IMR-90 (cell line): ENCODE measurements at regions not wholly inside any gene's neighbourhood (a gene's known extent, or its start where the extent isn't known, plus 50 kb on each side); places are given as distances from the start of the nearest gene placed in this dataset.

Experiments used
- ATAC-seq: fragments of 200-7000 bp; cut with Tn5 transposase; 2 replicates; pipeline ENCODE4 v1.9.1; 2020; ENCODE audit warnings: low read depth, mild to moderate bottlenecking, moderate library complexity
- BruUV-seq: library from RNA; stranded (reverse); fragments of 400-500 nt; replicated peaks from 2 replicates; lab custom pipeline; 2021; lab: Mats Ljungman, UMichigan
- CTCF ChIA-PET: fragments of 300-600 bp; formaldehyde crosslinking; extraction: SDS; loops from one replicate; lab custom pipeline; 2021; ENCODE audit warnings: antibody characterized with exemption; lab: Yijun Ruan, JAX
- POLR2A ChIA-PET: fragments of 300-600 bp; sonication (Branson Sonifier 250); formaldehyde crosslinking; loops from one replicate; lab custom pipeline; 2022; ENCODE audit warnings: antibody characterized with exemption; ENCODE audit not compliant: unreplicated experiment; lab: Charles Lee
- DNase-seq: peaks from one replicate; pipeline ENCODE4 v3.0.0; 2013
- H2AFZ ChIP-seq: replicated peaks from 2 replicates; pipeline ENCODE3; 2013; ENCODE audit warnings: low read length, mild to moderate bottlenecking; ENCODE audit not compliant: poor library complexity
- H2AK5ac ChIP-seq: 2 replicates; pipeline ENCODE4 v1.6.1; 2013; ENCODE audit warnings: low read depth, low read length, inconsistent platforms
- H2AK9ac ChIP-seq: replicated peaks from 2 replicates; pipeline ENCODE3; 2013; ENCODE audit warnings: mild to moderate bottlenecking, low read depth, low read length, moderate library complexity; ENCODE audit not compliant: poor library complexity
- H2BK120ac ChIP-seq: 2 replicates; pipeline ENCODE4 v1.6.1; 2013; ENCODE audit warnings: low read depth, low read length, inconsistent platforms
- H2BK15ac ChIP-seq: 3 replicates; pipeline ENCODE4 v1.6.1; 2013; ENCODE audit warnings: low read depth, low read length, inconsistent platforms
- H2BK20ac ChIP-seq: 2 replicates; pipeline ENCODE4 v1.6.1; 2013; ENCODE audit warnings: low read depth, mild to moderate bottlenecking, inconsistent platforms, low read length, moderate library complexity
- H2BK5ac ChIP-seq: 2 replicates; pipeline ENCODE4 v1.6.1; 2013; ENCODE audit warnings: mild to moderate bottlenecking, low read depth, low read length, inconsistent platforms; ENCODE audit not compliant: poor library complexity, severe bottlenecking
- H3K14ac ChIP-seq: replicated peaks from 2 replicates; pipeline ENCODE4 v1.6.1; 2013; ENCODE audit warnings: low read depth, low read length, inconsistent platforms
- H3K18ac ChIP-seq: 2 replicates; pipeline ENCODE4 v1.6.1; 2013; ENCODE audit warnings: low read depth, low read length, control low read depth
- H3K23ac ChIP-seq: 2 replicates; pipeline ENCODE4 v1.6.1; 2013; ENCODE audit warnings: low read depth, low read length, inconsistent platforms
- H3K27ac ChIP-seq: 2 replicates; pipeline ENCODE4 v1.5.1; 2013; ENCODE audit warnings: mild to moderate bottlenecking, control low read depth, low read length; ENCODE audit not compliant: insufficient read depth
- H3K27me3 ChIP-seq: 2 replicates; pipeline ENCODE4 v1.6.1; 2013; ENCODE audit warnings: low read length; ENCODE audit not compliant: control insufficient read depth, insufficient read depth
- H3K36me3 ChIP-seq: 2 replicates; pipeline ENCODE4 v1.6.1; 2013; ENCODE audit warnings: low read length, mixed read lengths; ENCODE audit not compliant: control insufficient read depth, insufficient read depth
- H3K4ac ChIP-seq: 2 replicates; pipeline ENCODE4 v1.6.1; 2013; ENCODE audit warnings: low read depth, low read length, inconsistent platforms
- H3K4me1 ChIP-seq: 2 replicates; pipeline ENCODE4 v1.6.1; 2013; ENCODE audit warnings: low read length, mixed read lengths; ENCODE audit not compliant: control insufficient read depth, insufficient read depth
- H3K4me2 ChIP-seq: 2 replicates; pipeline ENCODE4 v1.6.1; 2013; ENCODE audit warnings: low read depth, mild to moderate bottlenecking, control low read depth, low read length, moderate library complexity
- H3K4me3 ChIP-seq: 2 replicates; pipeline ENCODE4 v1.5.1; 2013; ENCODE audit warnings: low read depth, mild to moderate bottlenecking, control low read depth, low read length, moderate library complexity; ENCODE audit not compliant: insufficient read depth
- H3K56ac ChIP-seq: 2 replicates; pipeline ENCODE4 v1.6.1; 2013; ENCODE audit warnings: low read length, inconsistent platforms; ENCODE audit not compliant: insufficient read depth; ENCODE audit errors: extremely low read depth
- H3K79me1 ChIP-seq, 2 experiments: 2 replicates each; pipeline ENCODE4 v1.6.1; 2013; ENCODE audit warnings: low read length in 2 of 2, inconsistent platforms in 1 of 2, low read depth in 1 of 2
- H3K9ac ChIP-seq: 2 replicates; pipeline ENCODE4 v1.6.1; 2013; ENCODE audit warnings: low read depth, low read length, control low read depth
- H3K9me1 ChIP-seq: 2 replicates; pipeline ENCODE4 v1.6.1; 2013; ENCODE audit warnings: low read length, inconsistent platforms; ENCODE audit not compliant: insufficient read depth
- H3K9me3 ChIP-seq: 2 replicates; pipeline ENCODE4 v1.6.1; 2013; ENCODE audit warnings: low read length; ENCODE audit not compliant: control insufficient read depth, insufficient read depth
- H4K20me1 ChIP-seq: 2 replicates; pipeline ENCODE4 v1.6.1; 2013; ENCODE audit warnings: low read length, inconsistent platforms; ENCODE audit not compliant: insufficient read depth
- H4K5ac ChIP-seq: 2 replicates; pipeline ENCODE4 v1.6.1; 2013; ENCODE audit warnings: mild to moderate bottlenecking, low read depth, low read length, control low read depth
- H4K8ac ChIP-seq, 2 experiments: 2 replicates each; pipeline ENCODE4 v1.6.1; 2013; ENCODE audit warnings: low read depth in 2 of 2, low read length in 2 of 2, control low read depth in 1 of 2, inconsistent platforms in 1 of 2
- H4K91ac ChIP-seq: 2 replicates; pipeline ENCODE4 v1.6.1; 2013; ENCODE audit warnings: low read depth, low read length, inconsistent platforms; ENCODE audit not compliant: insufficient read depth
- FOS ChIP-seq: fragments of 150-350 bp; IDR thresholded peaks from 2 replicates; pipeline ENCODE4 v1.6.1; 2016; ENCODE audit warnings: low read depth, low read length
- MAZ ChIP-seq: IDR thresholded peaks from 2 replicates; pipeline ENCODE4 v1.6.1; 2012; ENCODE audit warnings: low read depth, mild to moderate bottlenecking, low read length, improper control_type of control experiment, moderate library complexity, borderline replicate concordance
- NFE2L2 ChIP-seq: fragments of 150-350 bp; IDR thresholded peaks from 2 replicates; pipeline ENCODE4 v1.6.1; 2016; ENCODE audit warnings: low read depth, mild to moderate bottlenecking, low read length
- POLR2A ChIP-seq: IDR thresholded peaks from 2 replicates; pipeline ENCODE4 v1.6.1; 2012; ENCODE audit warnings: mild to moderate bottlenecking, low read depth, low read length
- RAD21 ChIP-seq: IDR thresholded peaks from 2 replicates; pipeline ENCODE4 v1.6.1; 2012; ENCODE audit warnings: low read length, improper control_type of control experiment
- SMC3 ChIP-seq: fragments of 150-350 bp; IDR thresholded peaks from 2 replicates; pipeline ENCODE4 v1.6.1; 2016; ENCODE audit warnings: low read depth, mild to moderate bottlenecking, antibody characterized with exemption, low read length, moderate library complexity
- WGBS, 2 experiments: methylation state at CpG; one replicate each; pipeline versions ENCODE4 v1.1.5 to v1.1.7; 2013; ENCODE audit warnings: missing lambda C conversion rate in 2 of 2; ENCODE audit not compliant: insufficient read length in 1 of 2; ENCODE audit errors: extremely low coverage in 2 of 2; 5-methylcytosine and 5-hydroxymethylcytosine counted together
- dilution Hi-C: fragments of 300-500 bp; cut with HindIII; formaldehyde crosslinking; loops from one replicate; pipeline ENCODE4 v1.14.3; 2018; ENCODE audit warnings: low sequenced_read_pairs; ENCODE audit not compliant: unreplicated experiment
- in situ Hi-C: fragments of 300-500 bp; cut with MboI; formaldehyde crosslinking; loops from 3 replicates; pipeline ENCODE4 v1.14.3; 2019; ENCODE audit warnings: low sequenced_read_pairs, inconsistent platforms, mixed read lengths
- intact Hi-C: fragments of 100-400 bp; cut with micrococcal nuclease; formaldehyde crosslinking; loops from 2 replicates; pipeline ENCODE4 v1.10.0; 2022

GRCh38 chr5:135193213-135194125 lies 159.4 kb upstream of the PITX1 start:
- peak overlapping the region; percentile 72; the same call in 1 of the 3 replicates for H2BK15ac ChIP-seq
- H3K23ac ChIP-seq = peak overlapping the region; percentile 70; the same call in 1 of the 2 replicates
- dilution Hi-C loops = no loop called here
- peak overlapping the region; percentile 68 for H3K14ac ChIP-seq
- BruUV-seq = no TSS peak
- no peaks in the 10 kb centered on the region for H4K20me1 ChIP-seq
- H3K27me3 ChIP-seq = no peaks in the 10 kb centered on the region
- no peaks in the 10 kb centered on the region for H3K9me3 ChIP-seq
- no peak overlapping the region for H3K9ac ChIP-seq
- no CpG with 5 or more reads among the region's 8 CpGs for WGBS, 2 experiments
- peaks cover 6% of the 10 kb centered on the region; the same call in 1 of the 2 replicates for H3K9me1 ChIP-seq
- H2BK5ac ChIP-seq = peak overlapping the region; percentile 56
- H3K18ac ChIP-seq = peak overlapping the region; percentile 74
- peak; percentile 44; the same call in 1 of the 2 replicates for TF ChIP-seq FOS
- no peak for TF ChIP-seq POLR2A
- TF ChIP-seq SMC3 = peak; percentile 12; the same call in 1 of the 2 replicates
- TF ChIP-seq MAZ = 0 out of 2 replicates have a peak, but pooled peaks have one; percentile 18
- TF ChIP-seq RAD21 = no peak
- peak; percentile 21; the same call in 1 of the 2 replicates for TF ChIP-seq NFE2L2
- H3K4me2 ChIP-seq = peak overlapping the region; percentile 58
- peak overlapping the region; percentile 57 for H3K27ac ChIP-seq
- intact Hi-C loops = loop anchor here (5.0 kb wide), 2 partner anchors 139 to 286 kb away; partner anchors contain the start of gene PCBD2
- H3K36me3 ChIP-seq = no peaks in the 10 kb centered on the region
- in situ Hi-C loops = no loop called here
- H2AK5ac ChIP-seq = peak overlapping the region; percentile 82
- H2AFZ ChIP-seq = peak overlapping the region; percentile 60
- peak overlapping the region; percentile 90 for H2BK120ac ChIP-seq
- H2AK9ac ChIP-seq = no peak overlapping the region
- peak overlapping the region; percentile 94 for H2BK20ac ChIP-seq
- no peak overlapping the region for H3K4me3 ChIP-seq
- peak; percentile 89 for DNase-seq
- ChIA-PET POLR2A (interaction anchor here (1.2 kb wide), 1 partner anchor 53 kb away, joined by 3 read pairs; no protein-coding TSS in a partner anchor), CTCF (interaction anchor here (0.8 to 1.1 kb wide), 2 partner anchors 15 to 54 kb away, joined by 3 to 5 read pairs; no protein-coding TSS in a partner anchor)
- 0 out of 4 replicates have a peak, but pooled peaks cover 0 to 3% of the 10 kb centered on the region in 2 experiments for H3K79me1 ChIP-seq
- H4K91ac ChIP-seq = peak overlapping the region; percentile 12
- peak overlapping the region; percentile 88 for H3K4ac ChIP-seq
- 0 out of 2 replicates have a peak overlapping the region, but pooled peaks have one; percentile 19 for H3K56ac ChIP-seq
- H3K4me1 ChIP-seq = peaks cover 19% of the 10 kb centered on the region
- peak overlapping the region; percentile 68 for H4K5ac ChIP-seq
- peak overlapping the region; percentile 3 to 70 for H4K8ac ChIP-seq
- peak; percentile 84 for ATAC-seq
